Hepatocyte (in vitro differentiated cells): ENCODE measurements at regions not wholly inside any gene's neighbourhood (a gene's known extent, or its start where the extent isn't known, plus 50 kb on each side); places are given as distances from the start of the nearest gene placed in this dataset.

Source experiments
- EZH2 ChIP-seq: fragments of 200-600 bp; sonication (generic); IDR thresholded peaks from 2 replicates; pipeline ENCODE4 v1.6.1; 2016; ENCODE audit warnings: antibody characterized with exemption, mild to moderate bottlenecking, borderline replicate concordance
- EZH2phosphoT487 ChIP-seq: fragments of 200-600 bp; sonication (generic); IDR thresholded peaks from one replicate; pipeline ENCODE4 v1.6.1; 2018; ENCODE audit warnings: antibody characterized with exemption, mild to moderate bottlenecking, low read depth, moderate library complexity; ENCODE audit not compliant: unreplicated experiment, severe bottlenecking
- TF ChIP-seq, protein P1 (sequence below): fragments of 200-600 bp; sonication (generic); IDR thresholded peaks from 2 replicates; pipeline ENCODE4 v1.5.1; 2016; ENCODE audit warnings: antibody characterized with exemption, mild to moderate bottlenecking; ENCODE audit not compliant: poor library complexity

GRCh38 chr4:123257591-123257990 lies 139.0 kb upstream of the SPRY1 start:
- TF ChIP-seq EZH2 (no peak), EZH2phosphoT487 (no peak)
- TF ChIP-seq, protein P1, sequence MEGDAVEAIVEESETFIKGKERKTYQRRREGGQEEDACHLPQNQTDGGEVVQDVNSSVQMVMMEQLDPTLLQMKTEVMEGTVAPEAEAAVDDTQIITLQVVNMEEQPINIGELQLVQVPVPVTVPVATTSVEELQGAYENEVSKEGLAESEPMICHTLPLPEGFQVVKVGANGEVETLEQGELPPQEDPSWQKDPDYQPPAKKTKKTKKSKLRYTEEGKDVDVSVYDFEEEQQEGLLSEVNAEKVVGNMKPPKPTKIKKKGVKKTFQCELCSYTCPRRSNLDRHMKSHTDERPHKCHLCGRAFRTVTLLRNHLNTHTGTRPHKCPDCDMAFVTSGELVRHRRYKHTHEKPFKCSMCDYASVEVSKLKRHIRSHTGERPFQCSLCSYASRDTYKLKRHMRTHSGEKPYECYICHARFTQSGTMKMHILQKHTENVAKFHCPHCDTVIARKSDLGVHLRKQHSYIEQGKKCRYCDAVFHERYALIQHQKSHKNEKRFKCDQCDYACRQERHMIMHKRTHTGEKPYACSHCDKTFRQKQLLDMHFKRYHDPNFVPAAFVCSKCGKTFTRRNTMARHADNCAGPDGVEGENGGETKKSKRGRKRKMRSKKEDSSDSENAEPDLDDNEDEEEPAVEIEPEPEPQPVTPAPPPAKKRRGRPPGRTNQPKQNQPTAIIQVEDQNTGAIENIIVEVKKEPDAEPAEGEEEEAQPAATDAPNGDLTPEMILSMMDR = no peak
